Caco-2 (cell line): ENCODE measurements at regions not wholly inside any gene's neighbourhood (a gene's known extent, or its start where the extent isn't known, plus 50 kb on each side); places are given as distances from the start of the nearest gene placed in this dataset.

Source experiments
- BruUV-seq: library from RNA; stranded (reverse); fragments of 400-500 nt; replicated peaks from 2 replicates; lab custom pipeline; 2021; lab: Mats Ljungman, UMichigan
- CTCF ChIA-PET: fragments of 300-600 bp; sonication (Branson Sonifier 250); formaldehyde crosslinking; loops from one replicate; lab custom pipeline; 2022; ENCODE audit warnings: antibody characterized with exemption; lab: Charles Lee
- POLR2A ChIA-PET: fragments of 300-600 bp; sonication (Branson Sonifier 250); formaldehyde crosslinking; loops from one replicate; lab custom pipeline; 2022; ENCODE audit warnings: antibody characterized with exemption; lab: Charles Lee
- DNase-seq, 2 experiments: peaks; one replicate each; pipeline versions ENCODE4 v3.0.0 to v3.0.0-alpha.2; 2020 to 2022
- H3K27me3 ChIP-seq: replicated peaks from 2 replicates; pipeline ENCODE4 v1.6.0; 2011; ENCODE audit warnings: low read length; ENCODE audit not compliant: control insufficient read depth, insufficient read depth
- H3K36me3 ChIP-seq: 2 replicates; pipeline ENCODE4 v1.5.1; 2011; ENCODE audit warnings: low read length; ENCODE audit not compliant: control insufficient read depth, insufficient read depth
- H3K4me1 ChIP-seq: fragments of 250-450 bp; sonication (Bioruptor Pico); 2 replicates; pipeline ENCODE4 v1.5.1; 2020; ENCODE audit warnings: mild to moderate bottlenecking
- H3K4me3 ChIP-seq: 2 replicates; pipeline ENCODE4 v1.5.1; 2011; ENCODE audit warnings: low read depth, mild to moderate bottlenecking, control low read depth, low read length
- H3K9me3 ChIP-seq: fragments of 250-450 bp; sonication (Bioruptor Pico); 2 replicates; pipeline ENCODE4 v1.5.1; 2020; ENCODE audit warnings: mild to moderate bottlenecking, moderate library complexity
- H3K27ac Mint-ChIP-seq: one replicate; pipeline ENCODE4 v1.8.0; 2022; ENCODE audit warnings: mixed read lengths; ENCODE audit not compliant: unreplicated experiment
- H3K27me3 Mint-ChIP-seq: one replicate; pipeline ENCODE4 v1.8.0; 2022; ENCODE audit warnings: mixed read lengths; ENCODE audit not compliant: insufficient read depth, unreplicated experiment
- H3K36me3 Mint-ChIP-seq: one replicate; pipeline ENCODE4 v1.8.0; 2022; ENCODE audit warnings: mild to moderate bottlenecking, mixed read lengths; ENCODE audit not compliant: insufficient read depth, unreplicated experiment
- H3K4me1 Mint-ChIP-seq: one replicate; pipeline ENCODE4 v1.8.0; 2022; ENCODE audit warnings: low read depth, mixed read lengths; ENCODE audit not compliant: unreplicated experiment
- H3K4me3 Mint-ChIP-seq: one replicate; pipeline ENCODE4 v1.8.0; 2022; ENCODE audit warnings: mild to moderate bottlenecking, moderate library complexity, mixed read lengths; ENCODE audit not compliant: unreplicated experiment
- H3K9me3 Mint-ChIP-seq: one replicate; pipeline ENCODE4 v1.8.0; 2022; ENCODE audit warnings: mixed read lengths; ENCODE audit not compliant: unreplicated experiment
- CTCF ChIP-seq, 2 experiments: fragments of 200-600 bp in 1 of 2; IDR thresholded peaks; 1 replicate in 1 of 2; 2 replicates in 1 of 2; pipeline versions ENCODE4 v1.5.1 to v1.8.0; 2011 to 2022; ENCODE audit warnings: antibody characterized with exemption in 1 of 2, control low read depth in 1 of 2, inconsistent platforms in 1 of 2, low read depth in 1 of 2, low read length in 1 of 2, mild to moderate bottlenecking in 1 of 2, moderate library complexity in 1 of 2; ENCODE audit not compliant: insufficient read depth in 1 of 2, severe bottlenecking in 1 of 2, unreplicated experiment in 1 of 2
- intact Hi-C: fragments of 100-400 bp; cut with micrococcal nuclease; formaldehyde crosslinking; loops from one replicate; pipeline ENCODE4 v1.10.0; 2022; ENCODE audit not compliant: unreplicated experiment

GRCh38 chr2:143940720-143941119 lies 579.2 kb downstream of the ZEB2 start:
- Mint-ChIP-seq H3K9me3 (no peaks in the 10 kb centered on the region), H3K4me3 (no peak overlapping the region), H3K27me3 (peaks cover 9% of the 10 kb centered on the region), H3K36me3 (no peaks in the 10 kb centered on the region), H3K27ac (no peak overlapping the region), H3K4me1 (no peaks in the 10 kb centered on the region)
- H3K4me1 ChIP-seq: no peaks in the 10 kb centered on the region
- CTCF ChIA-PET: no interaction called here
- POLR2A ChIA-PET: no interaction called here
- no TSS peak for BruUV-seq
- TF ChIP-seq CTCF (IDR thresholded peaks at IDR 0.05; ENCODE audit: insufficient read depth in 1 of 2, low read depth in 1 of 2, low read length in 1 of 2, severe bottlenecking in 1 of 2, unreplicated experiment in 1 of 2): no peak
- no peaks in the 10 kb centered on the region for H3K36me3 ChIP-seq
- no peaks in the 10 kb centered on the region for H3K27me3 ChIP-seq
- H3K4me3 ChIP-seq: no peak overlapping the region
- intact Hi-C loops: no loop called here
- H3K9me3 ChIP-seq: no peaks in the 10 kb centered on the region
- no peak for DNase-seq

- DNase-seq: no peak
- Mint-ChIP-seq H3K4me3 (no peak overlapping the region), H3K9me3 (no peaks in the 10 kb centered on the region), H3K27ac (no peak overlapping the region), H3K27me3 (peaks cover 9% of the 10 kb centered on the region), H3K4me1 (no peaks in the 10 kb centered on the region), H3K36me3 (no peaks in the 10 kb centered on the region)
- no TSS peak for BruUV-seq
- no peak for TF ChIP-seq CTCF (IDR thresholded peaks at IDR 0.05; ENCODE audit: insufficient read depth in 1 of 2, low read depth in 1 of 2, low read length in 1 of 2, severe bottlenecking in 1 of 2, unreplicated experiment in 1 of 2)
- POLR2A ChIA-PET: no interaction called here
- no peak overlapping the region for H3K4me3 ChIP-seq
- H3K27me3 ChIP-seq: no peaks in the 10 kb centered on the region
- CTCF ChIA-PET: no interaction called here
- 0 out of 2 replicates have a peak, but pooled peaks cover 3% of the 10 kb centered on the region for H3K4me1 ChIP-seq
- H3K9me3 ChIP-seq: no peaks in the 10 kb centered on the region
- intact Hi-C loops: no loop called here
- no peaks in the 10 kb centered on the region for H3K36me3 ChIP-seq
Observed at GRCh38 chr2:143939626-143940330, 580.1 kb downstream of the ZEB2 start.

- Mint-ChIP-seq H3K27ac (no peak overlapping the region), H3K9me3 (no peaks in the 10 kb centered on the region), H3K4me3 (no peak overlapping the region), H3K4me1 (no peaks in the 10 kb centered on the region), H3K36me3 (no peaks in the 10 kb centered on the region), H3K27me3 (peaks cover 9% of the 10 kb centered on the region)
- H3K27me3 ChIP-seq: no peaks in the 10 kb centered on the region
- H3K36me3 ChIP-seq: no peaks in the 10 kb centered on the region
- no peak overlapping the region for H3K4me3 ChIP-seq
- DNase-seq: no peak
- no peak for TF ChIP-seq CTCF (IDR thresholded peaks at IDR 0.05; ENCODE audit: insufficient read depth in 1 of 2, low read depth in 1 of 2, low read length in 1 of 2, severe bottlenecking in 1 of 2, unreplicated experiment in 1 of 2)
- 0 out of 2 replicates have a peak, but pooled peaks cover 4% of the 10 kb centered on the region for H3K4me1 ChIP-seq
- H3K9me3 ChIP-seq: no peaks in the 10 kb centered on the region
- POLR2A ChIA-PET: no interaction called here
- no TSS peak for BruUV-seq
- CTCF ChIA-PET: no interaction called here
- intact Hi-C loops: no loop called here
Observed at GRCh38 chr2:143937723-143938350, 582.1 kb downstream of the ZEB2 start.
